ENCODE measurements at regions not wholly inside any gene's neighbourhood (a gene's known extent, or its start where the extent isn't known, plus 50 kb on each side); places are given as distances from the start of the nearest gene placed in this dataset.

DNA sequence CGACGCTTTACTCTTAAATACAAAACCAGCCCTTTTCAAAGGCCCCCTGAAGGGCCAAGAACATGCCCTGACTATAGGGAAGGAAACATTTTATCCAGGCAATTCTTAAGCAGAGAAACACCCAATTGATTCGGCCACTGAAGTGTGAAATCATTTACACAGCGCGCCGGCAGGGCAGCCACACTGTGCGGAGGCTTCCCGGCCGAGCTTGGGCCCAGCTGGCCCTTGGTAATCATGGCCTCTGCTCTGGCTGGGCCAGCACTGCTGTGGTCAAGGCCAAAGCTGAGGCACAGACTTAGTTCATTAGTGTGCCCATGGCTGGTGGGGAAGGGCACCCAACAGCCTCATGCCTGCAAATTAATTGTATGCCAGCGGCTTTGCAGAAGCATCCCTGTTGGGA, 143.7 kb upstream of the HABP2 start:
- TF ChIP-seq GATA3 (IDR thresholded peaks at IDR 0.05; ENCODE audit: low read depth, low read length) (no peak), GATA2 (IDR thresholded peaks at IDR 0.05; ENCODE audit: low read depth, low read length) (no peak)
